ENCODE measurements at regions not wholly inside any gene's neighbourhood (a gene's known extent, or its start where the extent isn't known, plus 50 kb on each side); places are given as distances from the start of the nearest gene placed in this dataset.

DNA sequence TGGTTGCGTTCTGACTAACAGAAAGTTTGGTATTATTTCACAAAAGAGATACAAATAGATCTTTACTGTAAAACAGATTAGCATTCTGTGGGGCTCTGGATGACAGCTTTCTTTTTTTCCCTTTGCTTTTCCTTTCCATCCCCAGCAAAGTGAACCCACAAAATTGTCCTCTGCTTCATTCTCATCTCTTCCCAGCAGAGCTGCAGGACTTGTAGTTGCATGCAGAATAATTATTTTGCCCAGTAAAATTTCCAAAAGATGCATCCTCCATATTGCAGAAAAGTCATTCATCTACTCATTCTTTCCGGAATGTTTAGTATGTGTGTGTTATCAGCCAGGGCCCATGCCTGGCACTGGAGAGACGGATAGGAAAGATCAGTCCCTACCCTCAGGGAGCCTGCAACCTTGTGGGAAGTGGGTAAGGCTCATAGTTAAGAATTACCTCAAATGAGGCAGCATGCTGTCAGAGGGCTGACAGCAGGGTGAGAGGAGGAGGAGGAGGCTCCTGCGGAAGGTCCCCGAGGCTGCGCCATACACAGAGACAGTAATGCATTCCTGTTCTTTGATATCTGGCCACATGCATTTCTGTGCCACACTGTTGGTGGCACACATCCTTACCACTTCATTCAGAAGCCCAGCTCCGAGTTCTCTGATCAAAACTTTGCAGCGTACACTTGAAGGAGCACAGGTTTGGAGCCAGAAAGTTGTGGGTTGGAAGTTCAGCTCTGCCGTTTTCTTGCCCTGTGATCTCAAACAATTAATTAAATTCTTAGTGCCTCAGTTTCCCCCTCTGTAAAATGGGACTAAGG is 225.4 kb downstream of the MYCN start:
- 72 to 83% methylated on average over 5 to 9 of the region's 9 CpGs for WGBS, 2 donors (ENCODE audit: low coverage in 1 of 2)
- ATAC-seq = no peak
- H3K27ac ChIP-seq = no peak overlapping the region

DNA sequence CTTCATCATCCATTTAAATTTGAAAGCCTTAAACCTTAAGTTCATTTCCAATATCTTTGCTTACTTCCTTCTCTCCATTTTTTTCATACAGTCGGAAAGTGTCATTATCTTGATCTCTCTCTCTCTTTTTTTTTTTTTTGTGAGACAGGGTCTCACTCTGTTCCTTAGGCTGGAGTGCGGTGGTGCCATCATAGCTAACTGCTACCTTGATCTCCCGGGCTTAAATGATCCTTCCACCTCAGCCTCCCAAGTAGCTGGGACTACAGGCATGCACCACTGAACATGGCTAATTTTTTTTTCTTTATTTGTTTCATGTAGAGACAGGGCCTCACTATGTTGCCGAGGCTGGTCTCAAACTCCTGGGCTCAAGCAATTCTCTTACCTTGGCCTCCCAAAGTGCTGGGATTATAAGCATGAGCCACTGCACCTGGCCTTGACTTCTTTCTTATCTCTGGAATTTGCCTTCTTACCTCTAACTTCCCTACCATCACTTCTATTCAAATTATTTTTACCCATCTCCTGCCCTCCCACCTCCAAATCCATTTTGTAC is 222.2 kb downstream of the MYCN start:
- TF ChIP-seq EP300 (IDR thresholded peaks at IDR 0.05) = no peak
- TF ChIP-seq, protein P1, sequence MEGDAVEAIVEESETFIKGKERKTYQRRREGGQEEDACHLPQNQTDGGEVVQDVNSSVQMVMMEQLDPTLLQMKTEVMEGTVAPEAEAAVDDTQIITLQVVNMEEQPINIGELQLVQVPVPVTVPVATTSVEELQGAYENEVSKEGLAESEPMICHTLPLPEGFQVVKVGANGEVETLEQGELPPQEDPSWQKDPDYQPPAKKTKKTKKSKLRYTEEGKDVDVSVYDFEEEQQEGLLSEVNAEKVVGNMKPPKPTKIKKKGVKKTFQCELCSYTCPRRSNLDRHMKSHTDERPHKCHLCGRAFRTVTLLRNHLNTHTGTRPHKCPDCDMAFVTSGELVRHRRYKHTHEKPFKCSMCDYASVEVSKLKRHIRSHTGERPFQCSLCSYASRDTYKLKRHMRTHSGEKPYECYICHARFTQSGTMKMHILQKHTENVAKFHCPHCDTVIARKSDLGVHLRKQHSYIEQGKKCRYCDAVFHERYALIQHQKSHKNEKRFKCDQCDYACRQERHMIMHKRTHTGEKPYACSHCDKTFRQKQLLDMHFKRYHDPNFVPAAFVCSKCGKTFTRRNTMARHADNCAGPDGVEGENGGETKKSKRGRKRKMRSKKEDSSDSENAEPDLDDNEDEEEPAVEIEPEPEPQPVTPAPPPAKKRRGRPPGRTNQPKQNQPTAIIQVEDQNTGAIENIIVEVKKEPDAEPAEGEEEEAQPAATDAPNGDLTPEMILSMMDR (IDR thresholded peaks at IDR 0.05) = no peak
- no peak for TF ChIP-seq POLR2A (IDR thresholded peaks at IDR 0.05)
- TF ChIP-seq POLR2AphosphoS5 (IDR thresholded peaks at IDR 0.05) = no peak
- Histone ChIP-seq H3K9me3 (no peaks in the 10 kb centered on the region), H3K4me3 (no peak overlapping the region), H3K27ac (no peak overlapping the region), H3K36me3 (no peaks in the 10 kb centered on the region), H3K4me1 (no peaks in the 10 kb centered on the region), H3K27me3 (peaks cover 21% of the 10 kb centered on the region)
- no peak for ATAC-seq
- 78 to 100% methylated on average over 2 to 4 of the region's 4 CpGs for WGBS, 2 donors (ENCODE audit: low coverage in 1 of 2)

More for the DNA sequence above, 225.4 kb downstream of the MYCN start:
- Histone ChIP-seq H3K4me3 (no peak overlapping the region), H3K4me1 (no peaks in the 10 kb centered on the region), H3K9me3 (no peaks in the 10 kb centered on the region), H3K27me3 (peaks cover 22% of the 10 kb centered on the region), H3K36me3 (no peaks in the 10 kb centered on the region)
- TF ChIP-seq EP300 (IDR thresholded peaks at IDR 0.05) (no peak), POLR2A (IDR thresholded peaks at IDR 0.05) (no peak), POLR2AphosphoS5 (IDR thresholded peaks at IDR 0.05) (no peak)
- TF ChIP-seq, protein P1 (IDR thresholded peaks at IDR 0.05) = no peak

DNA sequence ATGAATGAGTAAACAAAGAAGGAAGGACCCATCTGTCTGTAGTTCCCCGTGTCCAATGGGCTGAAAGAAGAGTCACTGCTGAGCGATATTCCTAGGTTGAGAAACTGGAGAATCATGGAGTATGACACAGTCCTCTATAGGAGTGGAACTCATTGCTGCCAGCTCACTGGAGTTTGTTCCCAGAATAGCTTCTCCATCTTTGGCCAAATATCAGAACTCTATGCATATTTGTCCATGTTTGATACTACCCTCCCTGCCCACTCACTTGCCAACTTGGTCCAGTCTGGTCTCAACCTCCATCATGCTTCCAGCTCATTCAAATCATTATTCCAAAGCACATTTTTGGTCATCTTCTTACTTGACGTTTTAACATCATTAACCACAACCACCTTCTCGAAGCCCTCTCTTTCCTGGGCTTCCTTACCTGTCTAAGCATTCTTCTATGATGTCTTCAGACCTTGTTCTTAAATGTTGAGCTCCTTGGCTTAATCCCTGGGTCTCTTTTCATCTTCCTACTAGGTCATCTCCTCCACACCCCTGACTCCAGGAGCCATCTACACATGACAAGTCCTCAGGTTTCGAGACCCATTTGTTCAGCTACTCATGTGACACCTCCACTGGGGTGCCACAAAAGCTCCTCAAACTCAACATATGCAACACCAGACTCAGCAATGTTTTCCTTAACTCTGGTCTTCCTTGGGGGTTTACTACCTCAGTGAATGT is 221.6 kb downstream of the MYCN start:
- no peak for ATAC-seq
- no peaks in the 10 kb centered on the region for H3K36me3 ChIP-seq

DNA sequence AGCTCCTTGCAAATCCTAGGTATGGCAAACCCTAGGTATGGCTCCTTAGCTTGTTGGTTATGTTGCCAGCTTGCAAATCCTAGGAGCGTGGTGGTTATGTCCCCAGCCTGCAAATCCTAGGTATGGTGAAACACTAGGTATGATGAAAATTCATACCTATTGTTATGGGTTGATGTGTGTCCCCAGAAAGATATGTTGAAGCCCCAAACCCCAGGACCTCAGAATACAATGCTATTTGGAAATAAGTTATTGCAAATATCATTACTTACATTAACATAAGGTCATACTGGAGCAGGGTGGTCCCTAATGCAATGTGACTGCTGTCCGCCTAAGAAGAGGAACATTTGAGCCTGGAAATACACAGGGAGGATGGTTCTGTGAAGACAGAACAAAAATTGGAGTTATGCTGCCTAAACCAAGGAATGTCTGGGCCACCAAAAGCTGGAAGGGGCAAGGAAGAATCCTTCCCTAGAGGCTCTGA is 220.8 kb downstream of the MYCN start:
- TF ChIP-seq POLR2AphosphoS5 (IDR thresholded peaks at IDR 0.05) = no peak
- no peak for TF ChIP-seq EP300 (IDR thresholded peaks at IDR 0.05)
- TF ChIP-seq POLR2A (IDR thresholded peaks at IDR 0.05) = no peak
- peaks cover 7% of the 10 kb centered on the region for H3K27me3 ChIP-seq
- 77 to 100% methylated on average over 1 of the region's 2 CpGs for WGBS, 2 donors (ENCODE audit: low coverage in 1 of 2)
- no peaks in the 10 kb centered on the region for H3K9me3 ChIP-seq
- H3K36me3 ChIP-seq = no peaks in the 10 kb centered on the region
- no peak overlapping the region for H3K4me3 ChIP-seq
- no peak for ATAC-seq
- no peaks in the 10 kb centered on the region for H3K4me1 ChIP-seq
- H3K27ac ChIP-seq = no peak overlapping the region

More for the DNA sequence above, 221.6 kb downstream of the MYCN start:
- no peak overlapping the region for H3K27ac ChIP-seq
- 84 to 90% methylated on average over 4 to 5 of the region's 5 CpGs for WGBS, 2 donors (ENCODE audit: low coverage in 1 of 2)
- no peaks in the 10 kb centered on the region for H3K9me3 ChIP-seq
- peaks cover 15% of the 10 kb centered on the region for H3K27me3 ChIP-seq
- TF ChIP-seq POLR2AphosphoS5 (IDR thresholded peaks at IDR 0.05) = no peak
- TF ChIP-seq EP300 (IDR thresholded peaks at IDR 0.05) = no peak
- TF ChIP-seq POLR2A (IDR thresholded peaks at IDR 0.05) = no peak
- TF ChIP-seq, protein P1 (IDR thresholded peaks at IDR 0.05) = no peak
- no peak overlapping the region for H3K4me3 ChIP-seq
- no peaks in the 10 kb centered on the region for H3K4me1 ChIP-seq

DNA sequence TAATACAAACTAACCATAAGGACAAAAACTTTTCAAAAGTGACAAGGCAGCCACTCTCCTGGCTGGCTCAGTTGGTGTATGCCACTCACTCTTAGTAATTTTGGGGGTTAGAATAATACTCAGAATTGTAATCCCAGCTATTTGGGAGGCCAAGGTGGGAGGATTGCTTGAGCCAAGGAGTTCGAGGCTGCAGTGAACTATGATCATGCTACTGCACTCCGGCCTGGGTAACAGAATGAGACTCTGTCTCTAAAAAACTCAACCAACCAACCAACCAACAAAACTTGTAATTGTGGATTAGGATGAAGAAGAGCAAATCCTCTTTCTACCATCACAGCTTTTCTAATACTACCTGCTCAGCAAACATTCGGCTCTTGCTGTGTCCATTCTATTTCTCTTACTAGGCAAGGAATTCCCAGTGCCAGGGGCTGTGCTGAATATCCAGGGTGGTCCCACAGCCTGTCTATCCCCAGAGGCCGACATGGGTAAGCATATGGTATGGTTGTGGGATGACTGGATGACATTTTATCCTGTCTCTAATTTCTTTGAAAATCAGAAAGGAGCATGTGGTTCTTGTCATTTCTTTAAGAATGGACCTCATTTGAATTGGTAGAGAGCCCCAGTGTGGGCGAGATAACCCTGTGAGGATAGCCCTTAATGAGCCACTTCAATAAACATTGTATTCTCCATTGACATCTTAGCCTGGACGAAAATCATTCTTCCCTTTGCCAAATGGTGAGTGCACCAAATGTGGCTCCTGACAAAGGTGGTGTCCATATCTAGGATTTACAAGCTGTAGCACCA is 220.1 kb downstream of the MYCN start:
- TF ChIP-seq POLR2A (IDR thresholded peaks at IDR 0.05) (no peak), EP300 (IDR thresholded peaks at IDR 0.05) (no peak), POLR2AphosphoS5 (IDR thresholded peaks at IDR 0.05) (no peak)
- TF ChIP-seq, protein P1 (IDR thresholded peaks at IDR 0.05) = no peak
- H3K4me3 ChIP-seq = no peak overlapping the region
- no peak for ATAC-seq
- H3K9me3 ChIP-seq = no peaks in the 10 kb centered on the region
- no peaks in the 10 kb centered on the region for H3K36me3 ChIP-seq
- 82 to 90% methylated on average over 2 to 6 of the region's 6 CpGs for WGBS, 2 donors (ENCODE audit: low coverage in 1 of 2)
- peaks cover under 1% of the 10 kb centered on the region for H3K27me3 ChIP-seq
- no peak overlapping the region for H3K27ac ChIP-seq
- no peaks in the 10 kb centered on the region for H3K4me1 ChIP-seq

All from gastroesophageal sphincter (tissue), 4 donors.